ENCODE measurements at regions not wholly inside any gene's neighbourhood (a gene's known extent, or its start where the extent isn't known, plus 50 kb on each side); places are given as distances from the start of the nearest gene placed in this dataset.

- no peak overlapping the region for H3K27ac ChIP-seq (ENCODE audit: low read depth, low read length, poor library complexity, severe bottlenecking)
- H3K79me2 ChIP-seq (ENCODE audit: insufficient read depth, low read depth, low read length), result no peaks in the 10 kb centered on the region
- H3K4me2 ChIP-seq (ENCODE audit: low read length), result peak overlapping the region; percentile 31; the same call in 1 of the 2 replicates
- H4K20me1 ChIP-seq (ENCODE audit: insufficient read depth, low read length), result no peaks in the 10 kb centered on the region
- no peaks in the 10 kb centered on the region for H3K36me3 ChIP-seq (ENCODE audit: insufficient read depth, low read length)
- H3K9me3 ChIP-seq (ENCODE audit: low read length), result no peaks in the 10 kb centered on the region
- peak overlapping the region; percentile 14; the same call in 1 of the 2 replicates for H2AFZ ChIP-seq (ENCODE audit: low read length)
- peaks cover 54% of the 10 kb centered on the region for H3K4me1 ChIP-seq (ENCODE audit: insufficient read depth, low read length, poor library complexity, severe bottlenecking)
- POLR2A ChIA-PET, result interaction anchor here (0.5 to 1.9 kb wide), 4 partner anchors 16 to 65 kb away, joined by 3 to 7 read pairs (median 5); no protein-coding TSS in a partner anchor
- DNase-seq (ENCODE audit: low spot score), result peak; percentile 90
- H3K4me3 ChIP-seq (ENCODE audit: low read depth, low read length, poor library complexity, severe bottlenecking), result no peak overlapping the region
- intact Hi-C loops (cut with micrococcal nuclease; ENCODE audit: unreplicated experiment), result loop anchor here (1.0 to 2.0 kb wide), 3 partner anchors 29 to 51 kb away; no protein-coding TSS in a partner anchor
- CTCF ChIA-PET (ENCODE audit: unreplicated experiment), result interaction anchor here (1.0 to 1.4 kb wide), 3 partner anchors 19 to 62 kb away, joined by 3 read pairs; no protein-coding TSS in a partner anchor
- H3K9me2 ChIP-seq (ENCODE audit: insufficient read depth, low read length), result no peaks in the 10 kb centered on the region
- no peak for TF ChIP-seq EZH2phosphoT487 (IDR thresholded peaks at IDR 0.05; ENCODE audit: borderline replicate concordance, low read depth, low read length)
- peak; percentile 83 for TF ChIP-seq CTCF (conservative IDR thresholded peaks at IDR 0.05; ENCODE audit: low read length)
- BruUV-seq (replicated peaks), result no TSS peak
Observed at GRCh38 chr22:22431271-22432220, 77.0 kb downstream of the ZNF280B start.

GRCh38 chr22:22432479-22432878, 76.1 kb downstream of the ZNF280B start:
- H4K20me1 ChIP-seq (ENCODE audit: insufficient read depth, low read length), result no peaks in the 10 kb centered on the region
- no peak overlapping the region for H3K4me3 ChIP-seq (ENCODE audit: low read depth, low read length, poor library complexity, severe bottlenecking)
- H3K4me1 ChIP-seq (ENCODE audit: insufficient read depth, low read length, poor library complexity, severe bottlenecking), result peaks cover 44% of the 10 kb centered on the region
- no TSS peak for BruUV-seq (replicated peaks)
- H2AFZ ChIP-seq (ENCODE audit: low read length), result no peak overlapping the region
- H3K79me2 ChIP-seq (ENCODE audit: insufficient read depth, low read depth, low read length), result no peaks in the 10 kb centered on the region
- ChIA-PET POLR2A (interaction anchor here (1.0 to 1.5 kb wide), 2 partner anchors 10 to 15 kb away, joined by 3 read pairs; no protein-coding TSS in a partner anchor), CTCF (ENCODE audit: unreplicated experiment) (interaction anchor here (1.0 to 1.4 kb wide), 2 partner anchors 51 to 63 kb away, joined by 3 read pairs; no protein-coding TSS in a partner anchor)
- no peak for DNase-seq (ENCODE audit: low spot score)
- TF ChIP-seq EZH2phosphoT487 (IDR thresholded peaks at IDR 0.05; ENCODE audit: borderline replicate concordance, low read depth, low read length), result no peak
- TF ChIP-seq CTCF (conservative IDR thresholded peaks at IDR 0.05; ENCODE audit: low read length), result no peak
- H3K9me2 ChIP-seq (ENCODE audit: insufficient read depth, low read length), result no peaks in the 10 kb centered on the region
- H3K27ac ChIP-seq (ENCODE audit: low read depth, low read length, poor library complexity, severe bottlenecking), result no peak overlapping the region
- intact Hi-C loops (cut with micrococcal nuclease; ENCODE audit: unreplicated experiment), result no loop called here
- no peak overlapping the region for H3K4me2 ChIP-seq (ENCODE audit: low read length)
- no peaks in the 10 kb centered on the region for H3K9me3 ChIP-seq (ENCODE audit: low read length)
- no peaks in the 10 kb centered on the region for H3K36me3 ChIP-seq (ENCODE audit: insufficient read depth, low read length)
